GM23338 (cell line): ENCODE measurements at regions not wholly inside any gene's neighbourhood (a gene's known extent, or its start where the extent isn't known, plus 50 kb on each side); places are given as distances from the start of the nearest gene placed in this dataset.

Experiments
- CTCF ChIP-seq, 2 experiments: fragments of 200-600 bp in 1 of 2; sonication (generic) in 1 of 2; conservative IDR thresholded peaks; 2 replicates each; pipeline versions ENCODE4 v1.5.1 to v1.6.1; 2016 to 2017; ENCODE audit warnings: antibody characterized with exemption in 2 of 2, low read depth in 2 of 2, mild to moderate bottlenecking in 2 of 2, moderate library complexity in 1 of 2
- EZH2 ChIP-seq: fragments of 200-600 bp; sonication (generic); IDR thresholded peaks from one replicate; pipeline ENCODE4 v1.8.0; 2017; ENCODE audit warnings: antibody characterized with exemption, mild to moderate bottlenecking, low read depth; ENCODE audit not compliant: unreplicated experiment
- EZH2phosphoT487 ChIP-seq: fragments of 200-600 bp; sonication (generic); IDR thresholded peaks from one replicate; pipeline ENCODE4 v1.8.1; 2018; ENCODE audit warnings: antibody characterized with exemption; ENCODE audit not compliant: unreplicated experiment
- POLR2AphosphoS5 ChIP-seq: IDR thresholded peaks from 2 replicates; pipeline ENCODE4 v1.6.1; 2016; ENCODE audit warnings: antibody characterized with exemption, low read depth
- REST ChIP-seq: IDR thresholded peaks from one replicate; pipeline ENCODE4 v1.6.1; 2018; ENCODE audit warnings: antibody characterized with exemption; ENCODE audit not compliant: unreplicated experiment

GRCh38 chr6:140445474-140446004 lies 1071.1 kb upstream of the CITED2 start:
- TF ChIP-seq CTCF (conservative IDR thresholded peaks at IDR 0.05; ENCODE audit: low read depth in 2 of 2) = no peak
- TF ChIP-seq REST = no peak
- TF ChIP-seq EZH2 = no peak
- no peak for TF ChIP-seq POLR2AphosphoS5
- TF ChIP-seq EZH2phosphoT487 = no peak
